ENCODE measurements at regions not wholly inside any gene's neighbourhood (a gene's known extent, or its start where the extent isn't known, plus 50 kb on each side); places are given as distances from the start of the nearest gene placed in this dataset.

- no peak for TF ChIP-seq ZNF274 (IDR thresholded peaks at IDR 0.05; ENCODE audit: low read depth, low read length)
- H3K4me3 ChIP-seq (ENCODE audit: low read length), result no peak overlapping the region
Observed at GRCh38 chr2:128474962-128475361, 156.3 kb upstream of the HS6ST1 start.

DNA sequence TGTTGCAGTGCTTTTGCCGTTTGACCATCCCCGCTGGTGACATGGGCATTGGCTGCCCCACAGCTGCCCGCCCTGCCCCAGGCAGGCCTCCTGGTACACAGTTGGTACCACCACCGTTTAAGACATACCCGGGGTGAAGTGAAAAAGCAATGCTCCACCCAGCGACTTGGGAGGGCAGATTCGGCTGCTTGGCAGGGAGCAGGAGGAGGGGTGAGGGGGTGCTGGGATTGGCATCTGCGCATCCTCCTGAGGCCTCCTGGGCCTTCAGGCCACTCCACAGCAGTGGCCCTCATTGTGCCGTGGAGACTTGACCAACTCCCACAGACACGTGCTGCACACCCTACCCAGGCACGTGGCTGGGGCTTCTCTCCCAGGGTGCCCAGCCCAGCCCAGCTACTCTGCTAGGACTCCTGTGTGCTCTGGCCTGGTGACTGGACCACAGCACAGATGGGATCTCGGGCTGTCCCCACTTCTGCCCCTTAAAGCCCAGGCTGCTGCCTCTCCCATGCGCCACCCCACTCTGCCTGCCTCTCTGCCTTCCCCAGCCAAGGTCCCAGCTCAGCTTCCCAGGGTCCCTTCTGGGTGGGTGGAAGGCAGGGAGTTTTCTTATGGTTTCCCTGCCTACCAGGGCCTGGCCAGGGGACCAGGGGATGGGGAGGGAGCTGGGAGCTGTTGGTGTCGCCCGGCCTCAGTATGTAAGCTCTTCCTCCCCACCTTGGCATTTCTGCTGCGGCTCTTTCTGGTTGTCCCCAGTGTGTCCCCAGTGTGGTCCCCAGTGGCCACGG is 157.0 kb upstream of the HS6ST1 start:
- H3K4me3 ChIP-seq (ENCODE audit: low read length), result no peak overlapping the region
- TF ChIP-seq ZNF274 (IDR thresholded peaks at IDR 0.05; ENCODE audit: low read depth, low read length), result no peak

DNA sequence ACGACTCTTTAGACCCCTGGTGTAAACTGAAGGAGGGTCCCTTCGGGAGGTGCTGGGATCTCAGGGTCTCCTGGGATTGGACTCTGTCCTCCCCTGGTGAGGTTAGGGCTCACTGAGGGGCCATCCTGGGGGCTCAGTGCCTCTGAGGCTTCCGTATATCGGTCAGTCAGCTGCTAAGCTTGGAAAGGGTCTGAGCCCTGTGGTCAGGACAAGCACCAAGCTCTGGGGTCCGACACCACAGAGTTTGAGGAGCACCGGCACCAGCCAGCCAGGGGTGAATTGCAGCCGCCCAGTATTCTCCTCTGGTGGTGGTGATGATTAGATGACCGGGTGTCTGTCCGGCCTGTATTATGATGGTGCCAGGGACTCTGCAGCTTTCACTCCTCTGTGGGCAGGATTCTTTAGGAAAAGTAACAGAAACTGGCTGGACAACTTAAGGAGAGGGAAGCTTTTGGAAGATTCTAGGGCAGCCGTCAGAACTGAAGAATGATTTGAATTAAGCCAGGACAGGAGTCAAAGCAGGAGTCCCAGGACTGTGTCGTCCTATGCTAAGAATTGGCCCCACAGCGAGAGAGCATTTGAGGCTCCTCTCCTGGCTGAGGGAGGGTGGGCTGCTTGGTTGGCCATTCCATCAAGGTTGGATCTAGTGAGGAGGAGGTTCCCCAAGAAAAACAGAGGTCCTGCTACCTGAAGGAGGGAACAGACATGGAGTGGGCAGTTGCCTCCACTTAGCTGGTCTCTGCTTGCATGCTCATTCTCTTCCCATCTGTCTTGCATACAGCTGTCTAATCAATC is 158.6 kb upstream of the HS6ST1 start:
- no peak for TF ChIP-seq ZNF274 (IDR thresholded peaks at IDR 0.05; ENCODE audit: low read depth, low read length)

DNA sequence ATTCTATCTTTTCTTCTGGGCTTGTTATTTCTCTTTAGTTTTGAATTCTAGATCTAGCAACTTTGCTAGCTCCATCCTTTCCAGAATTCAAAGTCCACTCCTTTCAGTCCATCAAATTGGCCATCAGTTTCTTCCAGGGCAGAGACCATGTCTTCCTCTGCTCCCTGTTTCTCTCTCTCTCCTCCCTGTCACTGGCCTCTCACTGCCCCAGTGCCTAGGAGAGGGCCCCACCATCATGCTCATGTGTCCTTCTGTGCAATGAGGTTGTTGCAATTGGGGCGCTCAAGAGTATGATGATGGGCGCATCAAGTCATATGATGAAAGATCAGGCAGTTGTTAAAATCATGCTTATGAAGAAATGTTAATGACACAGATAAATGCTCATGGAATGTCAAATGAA is 159.2 kb upstream of the HS6ST1 start:
- TF ChIP-seq ZNF274 (IDR thresholded peaks at IDR 0.05; ENCODE audit: low read depth, low read length), result no peak
- H3K4me3 ChIP-seq (ENCODE audit: low read length), result no peak overlapping the region

More for the DNA sequence above, 158.6 kb upstream of the HS6ST1 start:
- no peak overlapping the region for H3K4me3 ChIP-seq (ENCODE audit: low read length)

- TF ChIP-seq ZNF274 (IDR thresholded peaks at IDR 0.05; ENCODE audit: low read depth, low read length), result no peak
- H3K4me3 ChIP-seq (ENCODE audit: low read length), result no peak overlapping the region
Observed at GRCh38 chr2:128485761-128486639, 167.3 kb upstream of the HS6ST1 start.

DNA sequence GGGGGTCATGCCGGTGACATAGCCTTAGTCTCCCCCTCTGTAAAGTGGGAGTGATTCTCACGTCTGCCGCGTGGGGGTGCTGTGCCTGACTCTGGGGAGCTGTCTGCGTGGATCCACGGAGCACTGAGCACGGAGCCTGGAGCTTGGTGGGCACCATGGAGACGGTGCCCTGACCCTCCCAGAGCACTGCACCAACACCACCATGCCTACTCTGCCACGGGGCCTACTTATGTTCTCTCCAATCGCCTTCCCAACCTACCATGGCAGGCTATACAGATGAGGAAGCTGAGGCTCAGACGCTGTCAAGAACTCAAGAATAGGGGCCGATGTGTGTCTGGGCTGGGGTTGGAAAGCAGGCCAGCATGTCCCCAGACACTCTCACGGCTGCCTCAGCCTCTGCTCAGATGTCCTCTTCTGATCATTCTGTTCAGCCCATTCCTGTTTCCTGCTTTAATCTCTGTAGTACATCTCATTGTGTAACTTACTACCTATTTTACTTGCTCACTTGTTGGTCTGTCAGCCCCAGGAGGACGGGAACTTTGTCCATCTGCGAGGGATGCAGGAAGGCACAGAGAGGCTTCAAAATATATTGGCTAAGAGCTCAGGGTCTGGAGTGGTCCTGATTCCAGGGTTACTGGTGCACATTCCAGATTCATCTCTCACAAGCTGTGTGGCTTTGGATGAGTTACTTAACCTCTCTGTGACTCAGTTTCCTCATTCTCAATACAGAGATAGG is 168.1 kb upstream of the HS6ST1 start:
- no peak overlapping the region for H3K4me3 ChIP-seq (ENCODE audit: low read length)
- TF ChIP-seq ZNF274 (IDR thresholded peaks at IDR 0.05; ENCODE audit: low read depth, low read length), result no peak

GRCh38 chr2:128487650-128488387 is 169.2 kb upstream of the HS6ST1 start:
- no peak for TF ChIP-seq ZNF274 (IDR thresholded peaks at IDR 0.05; ENCODE audit: low read depth, low read length)
- no peak overlapping the region for H3K4me3 ChIP-seq (ENCODE audit: low read length)

DNA sequence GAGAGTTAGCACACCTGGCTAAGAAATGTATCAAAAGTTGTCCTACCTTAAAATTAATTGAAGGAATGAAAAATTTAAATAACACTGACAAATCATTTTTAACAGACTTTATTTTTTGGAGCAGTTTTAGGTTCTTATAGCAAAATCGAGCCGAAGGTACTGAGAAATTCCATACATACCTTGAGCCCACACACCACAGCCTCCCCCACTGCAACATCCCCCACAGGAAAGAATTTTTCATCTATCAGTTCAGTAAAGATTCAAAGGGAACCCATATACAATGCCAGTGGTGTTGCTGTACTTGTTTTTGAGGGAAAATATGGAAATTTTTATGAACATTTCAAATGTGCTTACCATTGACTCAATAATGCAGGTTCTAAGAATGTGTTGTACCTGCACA is 169.8 kb upstream of the HS6ST1 start:
- TF ChIP-seq ZNF274 (IDR thresholded peaks at IDR 0.05; ENCODE audit: low read depth, low read length), result no peak
- H3K4me3 ChIP-seq (ENCODE audit: low read length), result no peak overlapping the region

- H3K4me3 ChIP-seq (ENCODE audit: low read length), result no peak overlapping the region
- no peak for TF ChIP-seq ZNF274 (IDR thresholded peaks at IDR 0.05; ENCODE audit: low read depth, low read length)
Observed at GRCh38 chr2:128489526-128490273, 171.0 kb upstream of the HS6ST1 start.

DNA sequence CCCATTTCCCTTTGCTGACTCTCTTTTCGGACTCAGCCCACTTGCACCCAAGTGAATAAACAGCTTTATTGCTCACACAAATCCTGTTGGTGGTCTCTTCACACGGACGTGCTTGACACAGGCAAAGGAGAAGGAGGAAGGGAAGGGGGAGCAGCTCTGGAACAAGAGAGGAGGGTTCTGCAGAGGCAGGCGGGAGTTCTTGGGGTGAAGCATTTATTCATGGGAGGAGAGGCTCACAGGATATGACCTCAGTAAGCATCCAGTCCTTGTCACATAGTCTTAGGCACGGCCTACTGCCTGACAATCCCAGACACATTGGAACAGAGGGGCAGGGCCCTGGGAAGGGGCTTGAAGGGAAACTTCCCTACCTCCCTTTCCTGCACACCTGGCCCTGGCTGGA is 171.7 kb upstream of the HS6ST1 start:
- no peak for TF ChIP-seq ZNF274 (IDR thresholded peaks at IDR 0.05; ENCODE audit: low read depth, low read length)
- no peak overlapping the region for H3K4me3 ChIP-seq (ENCODE audit: low read length)

DNA sequence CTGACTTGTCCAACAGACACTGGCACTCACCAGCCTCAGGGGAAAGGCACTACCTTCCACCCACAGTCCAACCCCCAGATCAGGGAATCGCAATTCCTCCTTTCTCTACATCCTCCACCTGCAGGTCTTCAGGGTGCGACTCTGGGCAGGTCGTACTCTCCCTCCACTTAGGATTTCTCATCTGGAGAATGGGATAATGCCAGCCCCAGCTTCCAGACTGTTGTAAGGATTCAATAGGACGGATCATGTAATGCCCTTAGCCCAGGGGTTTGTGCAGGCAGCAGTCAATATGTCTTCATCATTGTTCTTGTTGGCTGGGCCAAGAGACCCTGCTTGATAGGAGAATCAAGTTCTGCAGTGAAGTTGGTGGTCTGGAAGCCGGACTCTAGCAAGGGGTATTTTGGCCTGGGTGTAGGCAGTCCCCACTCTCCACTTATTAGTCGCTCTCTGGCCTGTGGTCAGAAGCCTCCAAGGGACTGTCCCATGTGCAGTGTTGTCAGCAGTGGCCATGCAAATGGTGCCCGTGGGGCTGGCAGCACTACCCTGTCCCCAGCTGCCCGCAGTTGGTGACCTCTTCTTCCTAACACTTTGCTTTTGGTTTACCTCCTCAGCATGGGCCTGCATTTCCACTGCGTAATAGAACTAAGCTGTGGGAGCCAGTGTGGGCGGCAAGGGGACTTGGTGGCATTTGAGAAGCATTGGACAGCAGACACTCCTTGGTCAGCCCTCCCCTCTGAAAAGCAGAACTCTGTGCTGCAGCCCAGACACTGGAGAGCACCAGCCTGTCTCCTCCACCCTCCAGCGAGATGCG is 172.4 kb upstream of the HS6ST1 start:
- H3K4me3 ChIP-seq (ENCODE audit: low read length), result no peak overlapping the region
- no peak for TF ChIP-seq ZNF274 (IDR thresholded peaks at IDR 0.05; ENCODE audit: low read depth, low read length)

All from GM08714 (cell line).